Sigmoid colon (tissue), 6 donors: ENCODE measurements at regions not wholly inside any gene's neighbourhood (a gene's known extent, or its start where the extent isn't known, plus 50 kb on each side); places are given as distances from the start of the nearest gene placed in this dataset.
A peak's percentile ranks its signal among the peaks of the same experiment; 100 is the strongest.

ENCODE experiments used
- DNase-seq: peaks from one replicate; pipeline ENCODE4 v3.0.0-alpha.2; 2019
- H3K27ac ChIP-seq, 4 donors: fragments of 200-600 bp; sonication (generic); one replicate each; pipeline ENCODE4 v1.5.1; 2016 to 2019; ENCODE audit warnings: mild to moderate bottlenecking in 1 of 4
- H3K27me3 ChIP-seq, 3 donors: fragments of 200-600 bp; sonication (generic); one replicate each; pipeline ENCODE4 v1.5.1; 2019; ENCODE audit warnings: mild to moderate bottlenecking in 1 of 3
- H3K36me3 ChIP-seq, 4 donors: fragments of 200-600 bp; sonication (generic); one replicate each; pipeline ENCODE4 v1.5.1; 2016 to 2019
- H3K4me1 ChIP-seq, 4 donors: fragments of 200-600 bp; sonication (generic); one replicate each; pipeline ENCODE4 v1.5.1; 2017 to 2019
- H3K4me3 ChIP-seq, 4 donors: fragments of 200-600 bp; sonication (generic); one replicate each; pipeline ENCODE4 v1.5.1; 2017 to 2019; ENCODE audit warnings: mild to moderate bottlenecking in 2 of 4, moderate library complexity in 1 of 4
- H3K9me3 ChIP-seq, 4 donors: fragments of 200-600 bp in 3 of 4; sonication (generic) in 3 of 4; one replicate each; pipeline versions ENCODE4 v1.5.1 to v1.6.1; 2013 to 2019
- EP300 ChIP-seq, 4 donors: sonication (generic); formaldehyde crosslinking; IDR thresholded peaks; one replicate each; pipeline ENCODE4 v1.6.1; 2017; ENCODE audit warnings: antibody characterized with exemption in 4 of 4
- POLR2A ChIP-seq, 2 donors: fragments of 450-650 bp; IDR thresholded peaks; one replicate each; pipeline ENCODE4 v1.6.1; 2016; ENCODE audit warnings: antibody characterized with exemption in 2 of 2, mild to moderate bottlenecking in 2 of 2, moderate library complexity in 2 of 2
- POLR2AphosphoS5 ChIP-seq, 4 donors: sonication (generic); formaldehyde crosslinking; IDR thresholded peaks; one replicate each; pipeline ENCODE4 v1.6.1; 2017; ENCODE audit warnings: antibody characterized with exemption in 4 of 4
- WGBS, 2 donors: extraction: QIAGEN DNeasy Blood & Tissue Kit; methylation state at CpG; one replicate each; pipeline ENCODE4 v1.1.7; 2013; 5-methylcytosine and 5-hydroxymethylcytosine counted together
- intact Hi-C: fragments of 100-400 bp; cut with DNase I; formaldehyde crosslinking; loops from one replicate; pipeline ENCODE4 v1.15.1; 2023
- TF ChIP-seq, protein P1 (sequence below), 4 experiments: fragments of 450-650 bp in 3 of 4; fragments of 200-600 bp in 1 of 4; IDR thresholded peaks; one replicate each; pipeline ENCODE4 v1.5.1; 2016 to 2019; ENCODE audit warnings: antibody characterized with exemption in 4 of 4, mild to moderate bottlenecking in 3 of 4, moderate library complexity in 2 of 4
- donor health status: healthy with polysubstance abuse.
- donor health status: healthy.

- no peak for DNase-seq
- intact Hi-C loops: no loop called here
- TF ChIP-seq, protein P1, sequence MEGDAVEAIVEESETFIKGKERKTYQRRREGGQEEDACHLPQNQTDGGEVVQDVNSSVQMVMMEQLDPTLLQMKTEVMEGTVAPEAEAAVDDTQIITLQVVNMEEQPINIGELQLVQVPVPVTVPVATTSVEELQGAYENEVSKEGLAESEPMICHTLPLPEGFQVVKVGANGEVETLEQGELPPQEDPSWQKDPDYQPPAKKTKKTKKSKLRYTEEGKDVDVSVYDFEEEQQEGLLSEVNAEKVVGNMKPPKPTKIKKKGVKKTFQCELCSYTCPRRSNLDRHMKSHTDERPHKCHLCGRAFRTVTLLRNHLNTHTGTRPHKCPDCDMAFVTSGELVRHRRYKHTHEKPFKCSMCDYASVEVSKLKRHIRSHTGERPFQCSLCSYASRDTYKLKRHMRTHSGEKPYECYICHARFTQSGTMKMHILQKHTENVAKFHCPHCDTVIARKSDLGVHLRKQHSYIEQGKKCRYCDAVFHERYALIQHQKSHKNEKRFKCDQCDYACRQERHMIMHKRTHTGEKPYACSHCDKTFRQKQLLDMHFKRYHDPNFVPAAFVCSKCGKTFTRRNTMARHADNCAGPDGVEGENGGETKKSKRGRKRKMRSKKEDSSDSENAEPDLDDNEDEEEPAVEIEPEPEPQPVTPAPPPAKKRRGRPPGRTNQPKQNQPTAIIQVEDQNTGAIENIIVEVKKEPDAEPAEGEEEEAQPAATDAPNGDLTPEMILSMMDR (IDR thresholded peaks at IDR 0.05): no peak
- TF ChIP-seq POLR2A (IDR thresholded peaks at IDR 0.05) (no peak), EP300 (IDR thresholded peaks at IDR 0.05) (no peak), POLR2AphosphoS5 (IDR thresholded peaks at IDR 0.05) (no peak)
Measured at GRCh38 chr19:30852168-30852567, 480.0 kb downstream of the ZNF536 start.

DNA sequence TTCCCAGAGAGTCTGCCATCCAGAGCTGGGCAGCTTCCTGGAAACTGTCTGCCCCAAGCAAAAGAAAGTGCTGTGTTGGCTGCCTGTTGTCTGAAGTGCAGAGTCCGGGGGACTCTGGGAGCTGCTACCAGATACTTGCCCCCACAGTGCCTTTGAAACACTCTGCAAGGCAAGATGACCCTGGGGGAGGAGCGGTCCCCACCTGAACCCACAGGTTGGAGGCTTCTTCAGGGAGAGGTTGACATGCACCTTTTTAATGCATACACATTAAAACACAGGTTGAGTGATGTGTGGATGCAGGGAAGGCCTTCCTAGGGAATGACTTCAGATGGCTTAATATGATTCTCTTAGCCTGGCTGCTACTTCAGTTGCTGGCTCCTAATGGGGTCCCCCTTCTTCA lies 479.5 kb downstream of the ZNF536 start:
- H3K4me3 ChIP-seq: no peak overlapping the region
- DNase-seq: no peak
- H3K27me3 ChIP-seq: no peaks in the 10 kb centered on the region
- 73 to 93% methylated on average over 2 of the region's 2 CpGs for WGBS, 2 donors
- H3K36me3 ChIP-seq: no peaks in the 10 kb centered on the region
- no peaks in the 10 kb centered on the region for H3K9me3 ChIP-seq
- intact Hi-C loops: no loop called here
- TF ChIP-seq, protein P1 (IDR thresholded peaks at IDR 0.05): no peak
- no peak for TF ChIP-seq POLR2AphosphoS5 (IDR thresholded peaks at IDR 0.05)
- TF ChIP-seq POLR2A (IDR thresholded peaks at IDR 0.05): no peak
- TF ChIP-seq EP300 (IDR thresholded peaks at IDR 0.05): no peak
- H3K27ac ChIP-seq: no peak overlapping the region
- peaks cover 0 to 26% (median 23%) of the 10 kb centered on the region in 4 donors for H3K4me1 ChIP-seq

More at GRCh38 chr19:30852168-30852567, 480.0 kb downstream of the ZNF536 start:
- Histone ChIP-seq H3K9me3 (no peaks in the 10 kb centered on the region), H3K4me1 (peaks cover 0 to 26% (median 23%) of the 10 kb centered on the region in 4 donors), H3K27ac (no peak overlapping the region), H3K4me3 (no peak overlapping the region), H3K36me3 (no peaks in the 10 kb centered on the region), H3K27me3 (no peaks in the 10 kb centered on the region)
- 87 to 91% methylated on average over 10 of the region's 10 CpGs for WGBS, 2 donors

- 70 to 71% methylated on average over 9 of the region's 9 CpGs for WGBS, 2 donors
- no peak overlapping the region for H3K4me3 ChIP-seq
- H3K36me3 ChIP-seq: no peaks in the 10 kb centered on the region
- intact Hi-C loops: no loop called here
- peak overlapping the region in 2 of 4 donors; percentile 20 to 52 for H3K27ac ChIP-seq
- no peaks in the 10 kb centered on the region for H3K27me3 ChIP-seq
- no peaks in the 10 kb centered on the region for H3K9me3 ChIP-seq
- peak in 3 of 4 donors; percentile 31 to 75 (median 74) for TF ChIP-seq POLR2AphosphoS5 (IDR thresholded peaks at IDR 0.05)
- TF ChIP-seq, protein P1 (IDR thresholded peaks at IDR 0.05): no peak
- peaks cover 0 to 26% (median 23%) of the 10 kb centered on the region in 4 donors for H3K4me1 ChIP-seq
- no peak for DNase-seq
Measured at GRCh38 chr19:30848636-30849425, 476.6 kb downstream of the ZNF536 start.

- no peak for DNase-seq
- no peaks in the 10 kb centered on the region for H3K36me3 ChIP-seq
- intact Hi-C loops: no loop called here
- 85 to 90% methylated on average over 13 of the region's 13 CpGs for WGBS, 2 donors
- no peak overlapping the region for H3K27ac ChIP-seq
- TF ChIP-seq, protein P1 (IDR thresholded peaks at IDR 0.05): no peak
- TF ChIP-seq POLR2AphosphoS5 (IDR thresholded peaks at IDR 0.05) (no peak), EP300 (IDR thresholded peaks at IDR 0.05) (no peak), POLR2A (IDR thresholded peaks at IDR 0.05) (no peak)
- H3K9me3 ChIP-seq: no peaks in the 10 kb centered on the region
- H3K4me1 ChIP-seq: peaks cover 0 to 26% (median 23%) of the 10 kb centered on the region in 4 donors
- H3K4me3 ChIP-seq: no peak overlapping the region
- H3K27me3 ChIP-seq: no peaks in the 10 kb centered on the region
Measured at GRCh38 chr19:30846102-30846501, 473.9 kb downstream of the ZNF536 start.
